Cardiac muscle cell (in vitro differentiated cells and primary cell): ENCODE measurements at regions not wholly inside any gene's neighbourhood (a gene's known extent, or its start where the extent isn't known, plus 50 kb on each side); places are given as distances from the start of the nearest gene placed in this dataset.

Source experiments
- DNase-seq, 2 donors: peaks; one replicate each; pipeline versions ENCODE4 v3.0.0 to v3.0.0-alpha.2; 2010 to 2017; ENCODE audit warnings: low read depth in 1 of 2, low spot score in 1 of 2
- H3K27ac ChIP-seq: fragments of 200-600 bp; sonication (generic); 2 replicates; pipeline ENCODE4 v1.5.1; 2016
- H3K27me3 ChIP-seq: fragments of 200-600 bp; sonication (generic); 2 replicates; pipeline ENCODE4 v1.6.0; 2016; ENCODE audit warnings: control low read depth
- H3K36me3 ChIP-seq: fragments of 200-600 bp; sonication (generic); 2 replicates; pipeline ENCODE4 v1.5.1; 2016; ENCODE audit warnings: control low read depth
- H3K4me1 ChIP-seq: fragments of 200-600 bp; sonication (generic); 2 replicates; pipeline ENCODE4 v1.8.1; 2017; ENCODE audit warnings: low read depth, mild to moderate bottlenecking, mixed run types
- H3K4me3 ChIP-seq: fragments of 200-600 bp; sonication (generic); 2 replicates; pipeline ENCODE4 v1.5.1; 2016; ENCODE audit warnings: mild to moderate bottlenecking
- H3K9me3 ChIP-seq: fragments of 200-600 bp; sonication (generic); 2 replicates; pipeline ENCODE4 v1.5.1; 2017; ENCODE audit warnings: low read depth, mild to moderate bottlenecking, control low read depth
- CTCF ChIP-seq: IDR thresholded peaks from 2 replicates; pipeline ENCODE4 v1.5.1; 2012; ENCODE audit warnings: low read depth, mild to moderate bottlenecking, low read length

GRCh38 chr5:57651127-57651526 lies 168.5 kb upstream of the ACTBL2 start:
- TF ChIP-seq CTCF = no peak
- Histone ChIP-seq H3K4me3 (no peak overlapping the region), H3K9me3 (no peaks in the 10 kb centered on the region), H3K36me3 (no peaks in the 10 kb centered on the region), H3K27me3 (no peaks in the 10 kb centered on the region), H3K4me1 (peaks cover 18% of the 10 kb centered on the region), H3K27ac (no peak overlapping the region)
- DNase-seq = no peak

- peak; percentile 77 for TF ChIP-seq CTCF
- DNase-seq = peak; percentile 48 to 68
- Histone ChIP-seq H3K36me3 (no peaks in the 10 kb centered on the region), H3K27me3 (no peaks in the 10 kb centered on the region), H3K27ac (no peak overlapping the region), H3K9me3 (no peaks in the 10 kb centered on the region), H3K4me1 (peaks cover 18% of the 10 kb centered on the region), H3K4me3 (no peak overlapping the region)
Observed at GRCh38 chr5:57650360-57651069, 167.9 kb upstream of the ACTBL2 start.

GRCh38 chr5:57642698-57643097 lies 160.1 kb upstream of the ACTBL2 start:
- Histone ChIP-seq H3K9me3 (no peaks in the 10 kb centered on the region), H3K27ac (no peak overlapping the region), H3K4me3 (no peak overlapping the region), H3K36me3 (no peaks in the 10 kb centered on the region), H3K27me3 (no peaks in the 10 kb centered on the region), H3K4me1 (no peaks in the 10 kb centered on the region)
- DNase-seq = no peak
- TF ChIP-seq CTCF = no peak

- TF ChIP-seq CTCF = no peak
- Histone ChIP-seq H3K4me1 (no peaks in the 10 kb centered on the region), H3K27ac (no peak overlapping the region), H3K36me3 (no peaks in the 10 kb centered on the region), H3K27me3 (no peaks in the 10 kb centered on the region), H3K9me3 (no peaks in the 10 kb centered on the region), H3K4me3 (no peak overlapping the region)
- no peak for DNase-seq
Observed at GRCh38 chr5:57642066-57642465, 159.5 kb upstream of the ACTBL2 start.

GRCh38 chr5:57635146-57635777 lies 152.7 kb upstream of the ACTBL2 start:
- DNase-seq = no peak
- Histone ChIP-seq H3K27ac (no peak overlapping the region), H3K27me3 (no peaks in the 10 kb centered on the region), H3K4me1 (no peaks in the 10 kb centered on the region), H3K4me3 (no peak overlapping the region), H3K36me3 (no peaks in the 10 kb centered on the region), H3K9me3 (no peaks in the 10 kb centered on the region)
- TF ChIP-seq CTCF = no peak
